Ascending aorta (tissue), 2 donors: ENCODE measurements at regions not wholly inside any gene's neighbourhood (a gene's known extent, or its start where the extent isn't known, plus 50 kb on each side); places are given as distances from the start of the nearest gene placed in this dataset.
"Not testable (repeated sequence)": the region's sequence is repeated elsewhere in the genome, so short reads cannot be mapped to it uniquely, and the experiment has no call there.

Source experiments
- DNase-seq, 2 donors: peaks; one replicate each; pipeline ENCODE4 v3.0.0-alpha.2; 2019; ENCODE audit warnings: low spot score in 2 of 2
- H3K27ac ChIP-seq, 2 donors: fragments of 200-600 bp; sonication (generic); one replicate each; pipeline ENCODE4 v1.5.1; 2016 to 2017; ENCODE audit warnings: mild to moderate bottlenecking in 1 of 2
- H3K27me3 ChIP-seq: fragments of 200-600 bp; sonication (generic); one replicate; pipeline ENCODE4 v1.5.1; 2017
- H3K36me3 ChIP-seq, 2 donors: fragments of 200-600 bp; sonication (generic); one replicate each; pipeline ENCODE4 v1.5.1; 2016
- H3K4me1 ChIP-seq, 2 donors: fragments of 200-600 bp; sonication (generic); one replicate each; pipeline ENCODE4 v1.5.1; 2016 to 2017; ENCODE audit warnings: mild to moderate bottlenecking in 1 of 2
- H3K4me3 ChIP-seq, 2 donors: fragments of 200-600 bp; sonication (generic); one replicate each; pipeline ENCODE4 v1.5.1; 2016 to 2017; ENCODE audit warnings: mild to moderate bottlenecking in 1 of 2
- H3K9me3 ChIP-seq, 2 donors: fragments of 200-600 bp; sonication (generic); one replicate each; pipeline ENCODE4 v1.5.1; 2016
- CTCF ChIP-seq, 3 experiments: fragments of 200-600 bp in 2 of 3; fragments of 450-650 bp in 1 of 3; sonication (generic) in 2 of 3; IDR thresholded peaks; one replicate each; pipeline ENCODE4 v1.5.1; 2016 to 2019; ENCODE audit warnings: antibody characterized with exemption in 3 of 3, mild to moderate bottlenecking in 1 of 3, moderate library complexity in 1 of 3
- intact Hi-C: fragments of 100-400 bp; cut with DNase I; formaldehyde crosslinking; loops from one replicate; pipeline ENCODE4 v1.15.1; 2023

- DNase-seq, result no peak
- Histone ChIP-seq H3K9me3 (peaks cover 0 to 2% of the 10 kb centered on the region in 2 donors), H3K36me3 (no peaks in the 10 kb centered on the region), H3K27me3 (no peaks in the 10 kb centered on the region), H3K27ac (no peak overlapping the region), H3K4me3 (no peak overlapping the region), H3K4me1 (no peaks in the 10 kb centered on the region)
- intact Hi-C loops, result no loop called here
- TF ChIP-seq CTCF (IDR thresholded peaks at IDR 0.05), result no peak
Measured at GRCh38 chr16:72597938-72598337, 426.0 kb upstream of the PMFBP1 start.

- DNase-seq, result no peak
- Histone ChIP-seq H3K4me3 (no peak overlapping the region), H3K4me1 (no peaks in the 10 kb centered on the region), H3K9me3 (no peaks in the 10 kb centered on the region), H3K27me3 (no peaks in the 10 kb centered on the region), H3K36me3 (no peaks in the 10 kb centered on the region), H3K27ac (no peak overlapping the region)
- intact Hi-C loops, result no loop called here
- no peak for TF ChIP-seq CTCF (IDR thresholded peaks at IDR 0.05)
Measured at GRCh38 chr16:72596373-72596772, 424.4 kb upstream of the PMFBP1 start.

GRCh38 chr16:72590151-72590937 is 418.4 kb upstream of the PMFBP1 start:
- DNase-seq, result no peak
- intact Hi-C loops, result no loop called here

GRCh38 chr16:72588551-72588950 is 416.6 kb upstream of the PMFBP1 start:
- TF ChIP-seq CTCF (IDR thresholded peaks at IDR 0.05), result no peak
- no peak for DNase-seq
- Histone ChIP-seq H3K27me3 (no peaks in the 10 kb centered on the region), H3K4me1 (no peaks in the 10 kb centered on the region), H3K9me3 (no peaks in the 10 kb centered on the region), H3K4me3 (no peak overlapping the region), H3K27ac (no peak overlapping the region), H3K36me3 (no peaks in the 10 kb centered on the region)
- intact Hi-C loops, result no loop called here

More at GRCh38 chr16:72590151-72590937, 418.4 kb upstream of the PMFBP1 start:
- no peak for TF ChIP-seq CTCF (IDR thresholded peaks at IDR 0.05)
- H3K4me1 ChIP-seq, result no peaks in the 10 kb centered on the region
- H3K4me3 ChIP-seq, result no peak overlapping the region
- H3K36me3 ChIP-seq, result no peaks in the 10 kb centered on the region
- H3K9me3 ChIP-seq, result no peaks in the 10 kb centered on the region
- no peak overlapping the region for H3K27ac ChIP-seq
- H3K27me3 ChIP-seq, result no peaks in the 10 kb centered on the region

- H3K36me3 ChIP-seq, H3K27me3 ChIP-seq, H3K4me1 ChIP-seq, H3K9me3 ChIP-seq, intact Hi-C loops, H3K27ac ChIP-seq, H3K4me3 ChIP-seq, DNase-seq: not testable (repeated sequence)
Measured at GRCh38 chr16:72578061-72578460, 406.1 kb upstream of the PMFBP1 start.

- Histone ChIP-seq H3K27ac (no peak overlapping the region), H3K4me1 (no peaks in the 10 kb centered on the region), H3K4me3 (no peak overlapping the region), H3K9me3 (no peaks in the 10 kb centered on the region), H3K36me3 (no peaks in the 10 kb centered on the region), H3K27me3 (no peaks in the 10 kb centered on the region)
- no peak for TF ChIP-seq CTCF (IDR thresholded peaks at IDR 0.05)
- DNase-seq, result no peak
- intact Hi-C loops, result no loop called here
Measured at GRCh38 chr16:72576189-72576588, 404.2 kb upstream of the PMFBP1 start.
